T-cell (primary cell): ENCODE measurements at regions not wholly inside any gene's neighbourhood (a gene's known extent, or its start where the extent isn't known, plus 50 kb on each side); places are given as distances from the start of the nearest gene placed in this dataset.

Experiments
- ATAC-seq, 4 experiments: fragments of 200-7000 bp in 3 of 4; fragments of 150-1000 bp in 1 of 4; cut with Tn5 transposase; replicated peaks in 1 of 4; 1 replicate in 3 of 4; 2 replicates in 1 of 4; pipeline ENCODE4 v1.10.0; 2021; ENCODE audit warnings: moderate library complexity in 3 of 4, mild to moderate bottlenecking in 2 of 4, moderate number of reproducible peaks in 1 of 4
- CTCF ChIA-PET, 2 donors: fragments of 300-600 bp; sonication (Branson Sonifier 250); formaldehyde crosslinking; loops; one replicate each; lab custom pipeline; 2022; ENCODE audit warnings: antibody characterized with exemption in 2 of 2; lab: Charles Lee
- POLR2A ChIA-PET, 2 donors: fragments of 300-600 bp; sonication (Branson Sonifier 250); formaldehyde crosslinking; loops; one replicate each; lab custom pipeline; 2022; ENCODE audit warnings: antibody characterized with exemption in 2 of 2; lab: Charles Lee
- DNase-seq, 35 experiments: peaks; one replicate each; pipeline versions ENCODE4 v3.0.0 to v3.0.0-alpha.2; 2013 to 2023
- H3K27ac ChIP-seq: one replicate; pipeline ENCODE4 v1.5.1; 2013; ENCODE audit warnings: low read length
- H3K27me3 ChIP-seq, 2 experiments: replicated peaks in 1 of 2; 1 replicate in 1 of 2; 2 replicates in 1 of 2; pipeline versions ENCODE4 v1.6.1 to v1.7.0; 2013; ENCODE audit warnings: low read length in 1 of 2, mixed read lengths in 1 of 2; ENCODE audit not compliant: control insufficient read depth in 2 of 2, insufficient read depth in 2 of 2; ENCODE audit errors: extremely low read depth in 1 of 2
- H3K36me3 ChIP-seq, 2 donors: 1 replicate in 1 of 2; 2 replicates in 1 of 2; pipeline versions ENCODE4 v1.6.1 to v1.7.0; 2013; ENCODE audit warnings: low read length in 1 of 2; ENCODE audit not compliant: control insufficient read depth in 2 of 2, insufficient read depth in 1 of 2; ENCODE audit errors: extremely low read depth in 1 of 2
- H3K4me1 ChIP-seq, 2 experiments: 1 replicate in 1 of 2; 2 replicates in 1 of 2; pipeline versions ENCODE4 v1.6.1 to v1.7.0; 2013; ENCODE audit warnings: low read length in 2 of 2, mixed read lengths in 1 of 2; ENCODE audit not compliant: insufficient read depth in 2 of 2, control insufficient read depth in 1 of 2; ENCODE audit errors: extremely low read depth in 1 of 2
- H3K4me3 ChIP-seq, 2 donors: 1 replicate in 1 of 2; 2 replicates in 1 of 2; pipeline versions ENCODE4 v1.5.1 to v1.7.0; 2013; ENCODE audit warnings: mild to moderate bottlenecking in 2 of 2, low read length in 1 of 2, moderate library complexity in 1 of 2; ENCODE audit not compliant: control insufficient read depth in 1 of 2; ENCODE audit errors: extremely low read depth in 1 of 2
- H3K9me3 ChIP-seq: 2 replicates; pipeline ENCODE4 v1.7.0; 2013
- H3K27ac Mint-ChIP-seq, 2 donors: one replicate each; pipeline ENCODE4 v1.8.0; 2020 to 2021; ENCODE audit warnings: mild to moderate bottlenecking in 2 of 2, mixed read lengths in 2 of 2
- H3K27me3 Mint-ChIP-seq, 2 donors: one replicate each; pipeline ENCODE4 v1.8.0; 2021 to 2022; ENCODE audit warnings: mixed read lengths in 2 of 2
- H3K36me3 Mint-ChIP-seq: one replicate; pipeline ENCODE4 v1.8.0; 2021; ENCODE audit warnings: mixed read lengths
- H3K4me1 Mint-ChIP-seq, 3 donors: one replicate each; pipeline ENCODE4 v1.8.0; 2020 to 2022; ENCODE audit warnings: mixed read lengths in 3 of 3, mild to moderate bottlenecking in 1 of 3
- H3K4me3 Mint-ChIP-seq, 3 donors: one replicate each; pipeline ENCODE4 v1.8.0; 2020 to 2022; ENCODE audit warnings: mild to moderate bottlenecking in 3 of 3, mixed read lengths in 3 of 3, moderate library complexity in 3 of 3
- H3K9me3 Mint-ChIP-seq, 3 donors: one replicate each; pipeline ENCODE4 v1.8.0; 2020 to 2022; ENCODE audit warnings: mixed read lengths in 3 of 3
- WGBS: methylation state at CpG from one replicate; pipeline ENCODE4 v1.1.5; 2013; ENCODE audit warnings: missing lambda C conversion rate; ENCODE audit not compliant: insufficient coverage; 5-methylcytosine and 5-hydroxymethylcytosine counted together

DNA sequence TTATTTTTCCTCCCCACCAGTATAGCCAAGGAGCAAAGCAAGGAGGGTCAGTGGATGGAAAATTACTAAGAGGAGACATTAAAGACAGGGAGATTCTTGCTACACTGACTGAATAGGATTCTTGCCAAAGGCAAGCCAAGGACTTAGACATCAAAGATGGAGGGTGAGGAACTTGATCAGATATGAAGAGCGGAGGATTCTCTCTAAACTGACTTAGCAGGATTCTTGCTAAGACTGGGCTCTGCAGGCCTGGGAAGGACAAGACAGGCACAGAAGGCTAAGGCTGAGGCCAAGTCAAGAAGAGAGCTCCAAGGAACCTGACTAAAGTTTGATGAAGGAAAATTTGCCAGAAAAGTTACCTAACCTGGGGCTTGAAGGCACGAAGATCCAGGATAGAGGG lies 143.9 kb upstream of the RMP24 start:
- Histone ChIP-seq H3K4me3 (no peak overlapping the region), H3K27me3 (no peaks in the 10 kb centered on the region), H3K4me1 (no peaks in the 10 kb centered on the region), H3K9me3 (no peaks in the 10 kb centered on the region), H3K27ac (no peak overlapping the region), H3K36me3 (no peaks in the 10 kb centered on the region)
- Mint-ChIP-seq H3K9me3 (peaks cover 3 to 16% (median 14%) of the 10 kb centered on the region in 3 donors), H3K4me3 (no peak overlapping the region), H3K4me1 (no peaks in the 10 kb centered on the region), H3K27me3 (peaks cover 13 to 21% of the 10 kb centered on the region in 2 donors), H3K36me3 (no peaks in the 10 kb centered on the region), H3K27ac (no peak overlapping the region)
- no peak for DNase-seq
- ChIA-PET POLR2A (no interaction called here), CTCF (interaction anchor here in 1 of 2 donors (0.6 kb wide), 1 partner anchor 626 kb away, joined by 3 read pairs; no protein-coding TSS in a partner anchor)
- no peak for ATAC-seq
- 100% methylated on average over 1 of the region's 2 CpGs for WGBS

- Histone ChIP-seq H3K4me1 (no peaks in the 10 kb centered on the region), H3K36me3 (no peaks in the 10 kb centered on the region), H3K4me3 (no peak overlapping the region), H3K27ac (no peak overlapping the region), H3K9me3 (no peaks in the 10 kb centered on the region), H3K27me3 (no peaks in the 10 kb centered on the region)
- DNase-seq: no peak
- no peaks in the 10 kb centered on the region for H3K4me1 Mint-ChIP-seq
- ChIA-PET CTCF (no interaction called here), POLR2A (no interaction called here)
- no peak overlapping the region for H3K4me3 Mint-ChIP-seq
- no peaks in the 10 kb centered on the region for H3K36me3 Mint-ChIP-seq
- peaks cover 0 to 12% (median 9%) of the 10 kb centered on the region in 3 donors for H3K9me3 Mint-ChIP-seq
- no CpG with 5 or more reads among the region's 2 CpGs for WGBS
- no peak for ATAC-seq
- H3K27me3 Mint-ChIP-seq: peaks cover 3 to 11% of the 10 kb centered on the region in 2 donors
- no peak overlapping the region for H3K27ac Mint-ChIP-seq
Measured at GRCh38 chr18:35835366-35835765, 137.1 kb upstream of the RMP24 start.

DNA sequence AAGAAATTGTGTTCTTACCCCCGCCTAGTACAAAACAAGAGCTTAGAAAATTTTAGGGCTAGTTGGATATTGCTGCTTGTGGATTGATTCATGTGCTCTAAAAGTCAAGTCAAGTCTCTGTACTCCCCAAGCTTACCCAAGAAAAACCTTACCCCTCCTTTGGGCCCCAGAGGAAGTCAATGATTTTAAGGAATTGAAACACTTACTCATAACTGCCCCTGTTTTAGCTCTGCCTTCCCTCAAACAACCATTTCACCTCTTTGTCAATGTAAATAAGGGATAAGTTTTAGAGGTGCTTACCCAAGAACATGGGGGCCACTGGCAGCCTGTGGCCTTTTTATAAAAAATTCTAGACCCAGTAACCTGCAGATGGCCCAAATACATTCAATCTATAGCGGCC lies 136.6 kb upstream of the RMP24 start:
- peaks cover 0 to 12% (median 9%) of the 10 kb centered on the region in 3 donors for H3K9me3 Mint-ChIP-seq
- Histone ChIP-seq H3K27me3 (no peaks in the 10 kb centered on the region), H3K4me1 (no peaks in the 10 kb centered on the region), H3K36me3 (no peaks in the 10 kb centered on the region), H3K27ac (no peak overlapping the region), H3K4me3 (no peak overlapping the region), H3K9me3 (no peaks in the 10 kb centered on the region)
- ChIA-PET POLR2A (no interaction called here), CTCF (no interaction called here)
- H3K36me3 Mint-ChIP-seq: no peaks in the 10 kb centered on the region
- H3K4me1 Mint-ChIP-seq: no peaks in the 10 kb centered on the region
- no peak for ATAC-seq
- WGBS: no CpG with 5 or more reads among the region's 2 CpGs
- DNase-seq: no peak
- H3K27me3 Mint-ChIP-seq: peaks cover 3 to 11% of the 10 kb centered on the region in 2 donors
- H3K27ac Mint-ChIP-seq: no peak overlapping the region
- no peak overlapping the region for H3K4me3 Mint-ChIP-seq

DNA sequence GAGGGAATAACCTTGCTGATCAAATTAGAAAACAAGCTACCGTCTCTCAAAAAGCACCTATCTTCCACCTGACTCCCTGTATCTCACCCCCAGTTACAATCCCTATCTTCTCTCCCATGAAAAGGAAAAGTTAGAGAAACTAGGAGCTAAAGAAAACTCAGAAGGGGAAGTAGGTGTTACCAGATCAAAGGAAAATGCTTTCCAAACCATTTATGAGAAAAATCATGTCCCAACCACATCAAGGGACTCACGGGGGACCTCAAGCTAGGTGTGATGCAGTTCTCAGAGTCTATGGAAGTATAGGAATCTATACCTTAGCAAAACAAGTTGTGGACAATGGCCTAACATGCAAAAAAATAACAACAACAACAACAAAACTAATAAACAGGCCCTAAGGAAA lies 135.5 kb upstream of the RMP24 start:
- Mint-ChIP-seq H3K27me3 (peaks cover 7 to 16% of the 10 kb centered on the region in 2 donors), H3K9me3 (peaks cover 0 to 9% (median 7%) of the 10 kb centered on the region in 3 donors), H3K27ac (no peak overlapping the region), H3K4me3 (no peak overlapping the region), H3K4me1 (no peaks in the 10 kb centered on the region), H3K36me3 (no peaks in the 10 kb centered on the region)
- Histone ChIP-seq H3K27me3 (peaks cover 0 to 2% of the 10 kb centered on the region in 2 experiments), H3K4me1 (no peaks in the 10 kb centered on the region), H3K27ac (no peak overlapping the region), H3K9me3 (no peaks in the 10 kb centered on the region), H3K36me3 (no peaks in the 10 kb centered on the region), H3K4me3 (no peak overlapping the region)
- ChIA-PET POLR2A (no interaction called here), CTCF (no interaction called here)
- ATAC-seq (no peak), DNase-seq (no peak)
- no CpG with 5 or more reads among the region's 2 CpGs for WGBS

GRCh38 chr18:35837922-35838496 lies 134.5 kb upstream of the RMP24 start:
- no CpG with 5 or more reads among the region's 5 CpGs for WGBS
- no peak overlapping the region for H3K27ac ChIP-seq
- ATAC-seq (no peak), DNase-seq (no peak)
- H3K27ac Mint-ChIP-seq: no peak overlapping the region
- H3K4me1 ChIP-seq: no peaks in the 10 kb centered on the region
- H3K4me3 ChIP-seq: no peak overlapping the region
- no peaks in the 10 kb centered on the region for H3K4me1 Mint-ChIP-seq
- no peak overlapping the region for H3K4me3 Mint-ChIP-seq
- peaks cover 0 to 2% of the 10 kb centered on the region in 2 experiments for H3K27me3 ChIP-seq
- POLR2A ChIA-PET: no interaction called here
- no peaks in the 10 kb centered on the region for H3K36me3 Mint-ChIP-seq
- CTCF ChIA-PET: no interaction called here
- H3K27me3 Mint-ChIP-seq: peaks cover 7 to 15% of the 10 kb centered on the region in 2 donors
- no peaks in the 10 kb centered on the region for H3K36me3 ChIP-seq
- no peaks in the 10 kb centered on the region for H3K9me3 Mint-ChIP-seq
- no peaks in the 10 kb centered on the region for H3K9me3 ChIP-seq

GRCh38 chr18:35841283-35841682 lies 131.2 kb upstream of the RMP24 start:
- Histone ChIP-seq H3K27ac (no peak overlapping the region), H3K4me1 (no peaks in the 10 kb centered on the region), H3K9me3 (no peaks in the 10 kb centered on the region), H3K27me3 (peaks cover 0 to 8% of the 10 kb centered on the region in 2 experiments), H3K4me3 (no peak overlapping the region), H3K36me3 (no peaks in the 10 kb centered on the region)
- H3K27me3 Mint-ChIP-seq: peaks cover 3 to 21% of the 10 kb centered on the region in 2 donors
- WGBS: 71% methylated on average over 1 of the region's 2 CpGs
- no peak overlapping the region for H3K4me3 Mint-ChIP-seq
- DNase-seq (no peak), ATAC-seq (no peak)
- ChIA-PET CTCF (no interaction called here), POLR2A (no interaction called here)
- no peak overlapping the region for H3K27ac Mint-ChIP-seq
- H3K4me1 Mint-ChIP-seq: no peaks in the 10 kb centered on the region
- H3K36me3 Mint-ChIP-seq: no peaks in the 10 kb centered on the region
- no peaks in the 10 kb centered on the region for H3K9me3 Mint-ChIP-seq
